AG10803 (cell line): ENCODE measurements at regions not wholly inside any gene's neighbourhood (a gene's known extent, or its start where the extent isn't known, plus 50 kb on each side); places are given as distances from the start of the nearest gene placed in this dataset.

Source experiments
- DNase-seq: peaks from one replicate; pipeline ENCODE4 v3.0.0; 2010; ENCODE audit warnings: low read depth
- H3K4me3 ChIP-seq: 2 replicates; pipeline ENCODE4 v1.5.1; 2011; ENCODE audit warnings: mild to moderate bottlenecking, low read length, control low read depth
- CTCF ChIP-seq: conservative IDR thresholded peaks from 2 replicates; pipeline ENCODE4 v1.5.1; 2011; ENCODE audit warnings: mild to moderate bottlenecking, low read length, control low read depth, inconsistent platforms

GRCh38 chr2:17323697-17324096 is 194.5 kb downstream of the RAD51AP2 start:
- TF ChIP-seq CTCF = no peak
- H3K4me3 ChIP-seq = no peak overlapping the region
- DNase-seq = no peak

GRCh38 chr2:17322461-17322860 is 195.8 kb downstream of the RAD51AP2 start:
- no peak for DNase-seq
- H3K4me3 ChIP-seq = no peak overlapping the region
- TF ChIP-seq CTCF = no peak

DNA sequence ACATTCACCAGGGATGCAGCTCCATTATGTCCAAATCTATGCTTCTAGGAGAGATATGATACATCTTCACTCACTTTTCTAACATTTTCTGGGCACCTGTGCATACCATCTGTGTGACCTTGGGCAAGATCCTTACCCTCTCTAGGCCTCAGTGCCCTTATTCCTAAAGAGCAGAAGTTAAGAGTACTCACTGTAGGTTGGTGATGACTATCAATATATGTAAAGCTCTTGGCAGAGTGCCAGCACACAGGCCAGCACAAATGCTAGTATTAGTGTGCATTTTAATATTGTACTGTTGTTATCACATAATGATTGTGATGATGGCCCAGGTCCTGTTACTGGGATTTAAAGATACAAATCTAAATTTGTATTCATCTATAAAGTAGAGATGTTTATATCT is 199.2 kb downstream of the RAD51AP2 start:
- DNase-seq = no peak
- TF ChIP-seq CTCF = no peak
- no peak overlapping the region for H3K4me3 ChIP-seq

DNA sequence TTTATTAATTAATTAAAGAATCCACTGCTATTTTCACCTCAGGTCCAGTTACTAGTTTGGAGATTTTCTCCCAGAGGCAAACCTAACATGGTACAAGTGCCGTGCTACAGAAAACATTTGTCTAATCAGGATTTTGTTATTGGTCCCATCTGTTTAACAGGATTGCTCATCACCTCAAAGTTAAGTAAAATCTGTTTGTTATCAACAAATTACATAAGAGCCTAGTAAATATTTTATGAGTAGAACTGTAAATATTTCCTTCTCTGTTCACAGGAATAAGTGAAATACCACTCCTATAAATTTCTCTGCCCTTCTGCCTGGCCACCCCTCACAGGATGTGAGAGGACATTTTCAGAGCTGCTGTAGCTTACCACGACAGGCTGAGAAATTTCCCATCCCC is 200.2 kb downstream of the RAD51AP2 start:
- no peak for DNase-seq
- TF ChIP-seq CTCF = no peak
- no peak overlapping the region for H3K4me3 ChIP-seq

DNA sequence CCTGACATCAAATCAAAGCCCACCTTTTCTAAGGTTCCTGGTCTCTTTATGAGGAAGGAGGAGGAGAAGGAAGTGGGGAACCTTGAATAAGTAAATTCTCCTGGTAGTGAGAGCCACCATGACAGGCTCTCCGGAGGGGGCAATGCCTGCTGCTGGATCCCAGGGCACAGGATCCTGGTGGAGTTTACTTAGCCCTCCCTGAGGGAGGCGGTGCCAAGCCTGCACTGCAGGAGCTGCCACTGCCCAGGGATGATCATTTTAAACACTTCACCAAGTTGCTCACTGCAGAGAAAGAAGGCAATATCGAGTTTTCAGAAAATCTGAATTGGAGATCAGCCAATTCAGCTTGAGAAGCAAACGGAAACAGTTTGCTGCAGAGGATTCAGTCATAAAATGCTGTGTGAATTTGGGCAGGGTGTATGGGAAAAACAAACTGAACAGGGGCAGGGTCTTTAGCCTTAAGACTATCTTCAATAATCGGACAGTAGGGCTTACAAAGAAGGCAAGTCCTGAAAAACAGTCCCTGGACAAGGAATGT is 200.7 kb downstream of the RAD51AP2 start:
- no peak overlapping the region for H3K4me3 ChIP-seq
- TF ChIP-seq CTCF = no peak
- DNase-seq = no peak

- no peak for TF ChIP-seq CTCF
- DNase-seq = no peak
- no peak overlapping the region for H3K4me3 ChIP-seq
These were observed 205.0 kb downstream of the RAD51AP2 start for GRCh38 chr2:17313261-17313660.

GRCh38 chr2:17311771-17312511 is 206.3 kb downstream of the RAD51AP2 start:
- TF ChIP-seq CTCF = no peak
- no peak for DNase-seq
- H3K4me3 ChIP-seq = no peak overlapping the region
